Hepatocyte (in vitro differentiated cells): ENCODE measurements at regions not wholly inside any gene's neighbourhood (a gene's known extent, or its start where the extent isn't known, plus 50 kb on each side); places are given as distances from the start of the nearest gene placed in this dataset.

ENCODE experiments used
- EZH2 ChIP-seq: fragments of 200-600 bp; sonication (generic); IDR thresholded peaks from 2 replicates; pipeline ENCODE4 v1.6.1; 2016; ENCODE audit warnings: antibody characterized with exemption, mild to moderate bottlenecking, borderline replicate concordance
- EZH2phosphoT487 ChIP-seq: fragments of 200-600 bp; sonication (generic); IDR thresholded peaks from one replicate; pipeline ENCODE4 v1.6.1; 2018; ENCODE audit warnings: antibody characterized with exemption, mild to moderate bottlenecking, low read depth, moderate library complexity; ENCODE audit not compliant: unreplicated experiment, severe bottlenecking
- TF ChIP-seq, protein P1 (sequence below): fragments of 200-600 bp; sonication (generic); IDR thresholded peaks from 2 replicates; pipeline ENCODE4 v1.5.1; 2016; ENCODE audit warnings: antibody characterized with exemption, mild to moderate bottlenecking; ENCODE audit not compliant: poor library complexity

DNA sequence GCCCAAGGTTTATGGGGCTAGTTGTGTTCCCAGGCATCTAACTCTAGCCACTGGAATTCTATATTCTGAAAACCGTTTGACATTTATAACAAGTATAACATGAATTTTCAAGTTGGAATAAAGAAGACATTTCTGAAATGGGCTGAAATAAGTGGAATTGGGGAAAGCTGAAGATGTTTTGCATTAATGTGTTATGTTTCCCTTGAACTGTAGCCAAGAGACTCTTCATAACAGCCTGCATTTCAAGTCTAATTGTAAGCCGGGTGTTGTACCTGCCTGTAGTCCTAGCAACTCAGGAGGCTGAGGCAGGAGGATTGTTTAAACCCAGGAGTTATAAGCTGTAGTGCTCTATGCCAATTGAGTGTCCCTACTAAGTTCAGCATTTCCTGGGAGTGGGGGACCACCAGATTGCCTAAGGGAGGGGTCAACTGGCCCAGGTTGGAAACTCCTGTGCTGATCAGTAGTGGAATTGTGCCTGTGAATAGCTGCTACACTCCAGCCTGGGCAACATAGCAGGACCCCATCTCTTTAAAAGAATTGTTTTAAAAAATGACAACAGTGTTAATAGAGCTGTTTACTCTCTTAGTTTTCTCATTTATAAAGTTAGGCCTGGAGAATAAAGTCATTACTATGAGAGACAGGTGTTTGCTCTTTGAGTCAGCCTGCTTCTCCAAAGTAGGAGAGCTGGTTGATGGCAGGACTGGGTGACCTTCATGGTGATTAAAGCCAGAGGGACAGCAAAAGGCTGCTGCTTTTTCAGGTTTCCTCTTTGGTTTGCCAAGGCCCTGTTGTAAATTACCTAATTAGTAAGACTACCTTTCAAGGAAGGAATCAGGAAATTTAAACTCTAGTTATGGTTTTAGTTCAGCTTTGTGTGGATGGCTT, 483.6 kb upstream of the RGS6 start:
- TF ChIP-seq, protein P1, sequence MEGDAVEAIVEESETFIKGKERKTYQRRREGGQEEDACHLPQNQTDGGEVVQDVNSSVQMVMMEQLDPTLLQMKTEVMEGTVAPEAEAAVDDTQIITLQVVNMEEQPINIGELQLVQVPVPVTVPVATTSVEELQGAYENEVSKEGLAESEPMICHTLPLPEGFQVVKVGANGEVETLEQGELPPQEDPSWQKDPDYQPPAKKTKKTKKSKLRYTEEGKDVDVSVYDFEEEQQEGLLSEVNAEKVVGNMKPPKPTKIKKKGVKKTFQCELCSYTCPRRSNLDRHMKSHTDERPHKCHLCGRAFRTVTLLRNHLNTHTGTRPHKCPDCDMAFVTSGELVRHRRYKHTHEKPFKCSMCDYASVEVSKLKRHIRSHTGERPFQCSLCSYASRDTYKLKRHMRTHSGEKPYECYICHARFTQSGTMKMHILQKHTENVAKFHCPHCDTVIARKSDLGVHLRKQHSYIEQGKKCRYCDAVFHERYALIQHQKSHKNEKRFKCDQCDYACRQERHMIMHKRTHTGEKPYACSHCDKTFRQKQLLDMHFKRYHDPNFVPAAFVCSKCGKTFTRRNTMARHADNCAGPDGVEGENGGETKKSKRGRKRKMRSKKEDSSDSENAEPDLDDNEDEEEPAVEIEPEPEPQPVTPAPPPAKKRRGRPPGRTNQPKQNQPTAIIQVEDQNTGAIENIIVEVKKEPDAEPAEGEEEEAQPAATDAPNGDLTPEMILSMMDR: no peak
- TF ChIP-seq EZH2 (no peak), EZH2phosphoT487 (no peak)
